SK-N-SH (cell line): ENCODE measurements at regions not wholly inside any gene's neighbourhood (a gene's known extent, or its start where the extent isn't known, plus 50 kb on each side); places are given as distances from the start of the nearest gene placed in this dataset.

ENCODE experiments used
- CTCF ChIA-PET: fragments of 300-600, 350-600 bp; formaldehyde crosslinking; extraction: SDS; loops from one replicate; lab custom pipeline; 2021; lab: Yijun Ruan, JAX
- POLR2A ChIA-PET: fragments of 350-600 bp; sonication (Branson Sonifier 250); formaldehyde crosslinking; extraction: SDS; loops from one replicate; lab custom pipeline; 2020; ENCODE audit warnings: antibody characterized with exemption, inconsistent platforms; lab: Yijun Ruan, JAX
- DNase-seq: peaks from one replicate; pipeline ENCODE4 v3.0.0; 2012
- H2AFZ ChIP-seq: fragments of 200-600 bp; sonication (generic); 2 replicates; pipeline ENCODE4 v1.8.1; 2016; ENCODE audit warnings: antibody characterized with exemption, mild to moderate bottlenecking, low read depth
- H3F3A ChIP-seq: fragments of 200-600 bp; sonication (generic); replicated peaks from 2 replicates; pipeline ENCODE3; 2016; ENCODE audit warnings: antibody characterized with exemption, mild to moderate bottlenecking; ENCODE audit not compliant: insufficient read depth
- H3K27ac ChIP-seq, 2 experiments: fragments of 200-500 bp in 1 of 2; fragments of 200-600 bp in 1 of 2; sonication (Bioruptor generic) in 1 of 2; sonication (generic), shearing (Covaris generic) in 1 of 2; 2 replicates each; pipeline versions ENCODE4 v1.5.1 to v1.6.1; 2014 to 2016; ENCODE audit warnings: low read depth in 2 of 2, inconsistent platforms in 1 of 2, low read length in 1 of 2, mild to moderate bottlenecking in 1 of 2, mixed read lengths in 1 of 2
- H3K27me3 ChIP-seq: fragments of 200-600 bp; sonication (generic), shearing (Covaris generic); 2 replicates; pipeline ENCODE4 v1.6.1; 2016; ENCODE audit warnings: mixed run types; ENCODE audit not compliant: insufficient read depth
- H3K36me3 ChIP-seq, 2 experiments: fragments of 200-500 bp in 1 of 2; fragments of 200-600 bp in 1 of 2; sonication (Bioruptor generic) in 1 of 2; sonication (generic) in 1 of 2; replicated peaks in 1 of 2; 2 replicates each; pipeline versions ENCODE3 to v1.5.1; 2014 to 2016; ENCODE audit warnings: low read length in 1 of 2, mild to moderate bottlenecking in 1 of 2; ENCODE audit not compliant: insufficient read depth in 2 of 2, control insufficient read depth in 1 of 2
- H3K4me1 ChIP-seq, 2 experiments: fragments of 200-500 bp in 1 of 2; fragments of 200-600 bp in 1 of 2; sonication (Bioruptor generic) in 1 of 2; sonication (generic), shearing (Covaris generic) in 1 of 2; 2 replicates each; pipeline versions ENCODE4 v1.5.1 to v1.6.1; 2014 to 2016; ENCODE audit warnings: low read depth in 1 of 2, low read length in 1 of 2, mixed run types in 1 of 2; ENCODE audit not compliant: insufficient read depth in 2 of 2, control insufficient read depth in 1 of 2
- H3K4me2 ChIP-seq: fragments of 200-600 bp; sonication (generic), shearing (Covaris generic); 2 replicates; pipeline ENCODE4 v1.6.1; 2017; ENCODE audit warnings: mixed run types
- H3K4me3 ChIP-seq, 2 experiments: fragments of 200-500 bp in 1 of 2; fragments of 200-600 bp in 1 of 2; sonication (Bioruptor generic) in 1 of 2; sonication (generic), shearing (Covaris generic) in 1 of 2; 2 replicates each; pipeline versions ENCODE4 v1.5.1 to v1.8.1; 2014 to 2016; ENCODE audit warnings: low read depth in 2 of 2, inconsistent platforms in 1 of 2, low read length in 1 of 2, mild to moderate bottlenecking in 1 of 2, mixed read lengths in 1 of 2, moderate library complexity in 1 of 2
- H3K79me2 ChIP-seq: fragments of 200-600 bp; sonication (generic); 2 replicates; pipeline ENCODE4 v1.8.1; 2017; ENCODE audit warnings: mild to moderate bottlenecking; ENCODE audit not compliant: insufficient read depth
- H3K9ac ChIP-seq: fragments of 200-600 bp; sonication (generic); 2 replicates; pipeline ENCODE4 v1.6.1; 2017; ENCODE audit warnings: mixed run types
- H3K9me2 ChIP-seq: fragments of 200-600 bp; sonication (generic); 2 replicates; pipeline ENCODE4 v1.6.1; 2017; ENCODE audit warnings: mixed run types
- H3K9me3 ChIP-seq: fragments of 200-600 bp; sonication (generic); 2 replicates; pipeline ENCODE4 v1.6.1; 2017; ENCODE audit warnings: mixed run types, mild to moderate bottlenecking, moderate library complexity
- H4K20me1 ChIP-seq: fragments of 200-600 bp; sonication (generic); 2 replicates; pipeline ENCODE4 v1.6.1; 2017; ENCODE audit warnings: mild to moderate bottlenecking, mixed run types; ENCODE audit not compliant: insufficient read depth
- ELF1 ChIP-seq: IDR thresholded peaks from 2 replicates; pipeline ENCODE4 v1.4.0; 2012
- EZH2phosphoT487 ChIP-seq: fragments of 200-600 bp; sonication (generic); IDR thresholded peaks from 2 replicates; pipeline ENCODE4 v1.6.1; 2017; ENCODE audit warnings: low read depth, mixed run types, mild to moderate bottlenecking, antibody characterized with exemption, moderate library complexity, borderline replicate concordance
- FOSL2 ChIP-seq: IDR thresholded peaks from 2 replicates; pipeline ENCODE4 v1.4.0; 2012; ENCODE audit warnings: low read depth, mild to moderate bottlenecking, moderate library complexity, borderline replicate concordance
- FOXJ3 ChIP-seq: sonication (generic); formaldehyde crosslinking; IDR thresholded peaks from 2 replicates; pipeline ENCODE4 v1.5.1; 2020; ENCODE audit warnings: mild to moderate bottlenecking, missing genetic modification reagents
- JUND ChIP-seq: IDR thresholded peaks from 2 replicates; pipeline ENCODE4 v1.4.0; 2012
- MAX ChIP-seq: IDR thresholded peaks from 2 replicates; pipeline ENCODE4 v1.4.0; 2012; ENCODE audit warnings: low read depth
- MEF2A ChIP-seq: IDR thresholded peaks from 2 replicates; pipeline ENCODE4 v1.4.0; 2012; ENCODE audit warnings: low read depth, borderline replicate concordance
- RAD21 ChIP-seq: IDR thresholded peaks from 2 replicates; pipeline ENCODE4 v1.6.1; 2012; ENCODE audit warnings: mild to moderate bottlenecking, low read length
- RCOR1 ChIP-seq: fragments of 150-350 bp; IDR thresholded peaks from 2 replicates; pipeline ENCODE4 v1.6.1; 2017; ENCODE audit warnings: antibody characterized with exemption, low read length
- RFX5 ChIP-seq: IDR thresholded peaks from 2 replicates; pipeline ENCODE4 v1.6.1; 2012; ENCODE audit warnings: mild to moderate bottlenecking, improper control_type of control experiment, low read length
- SIN3A ChIP-seq: IDR thresholded peaks from 2 replicates; pipeline ENCODE4 v1.6.1; 2012; ENCODE audit warnings: low read depth, mild to moderate bottlenecking, low read length, moderate library complexity, borderline replicate concordance
- TAF1 ChIP-seq: IDR thresholded peaks from 2 replicates; pipeline ENCODE4 v1.6.1; 2012; ENCODE audit warnings: low read depth, mild to moderate bottlenecking, low read length, moderate library complexity, borderline replicate concordance
- USF2 ChIP-seq: fragments of 150-350 bp; IDR thresholded peaks from 2 replicates; pipeline ENCODE4 v1.6.1; 2017; ENCODE audit warnings: antibody characterized with exemption, low read length, low read depth, borderline replicate concordance
- YY1 ChIP-seq: IDR thresholded peaks from 2 replicates; pipeline ENCODE4 v1.4.0; 2012; ENCODE audit warnings: low read depth, mild to moderate bottlenecking
- WGBS: methylation state at CpG from one replicate; pipeline ENCODE4 v1.1.6; 2017; ENCODE audit warnings: low lambda C conversion rate; 5-methylcytosine and 5-hydroxymethylcytosine counted together
- TF ChIP-seq, protein P1 (sequence below): fragments of 150-350 bp; IDR thresholded peaks from 2 replicates; pipeline ENCODE4 v1.6.1; 2016; ENCODE audit warnings: mild to moderate bottlenecking, low read depth, low read length
- TF ChIP-seq, protein P2 (sequence below): IDR thresholded peaks from 2 replicates; pipeline ENCODE4 v1.4.0; 2012; ENCODE audit warnings: low read depth, borderline replicate concordance
- TF ChIP-seq, protein P3 (sequence below): IDR thresholded peaks from 2 replicates; pipeline ENCODE4 v1.4.0; 2012; ENCODE audit warnings: low read depth, borderline replicate concordance

DNA sequence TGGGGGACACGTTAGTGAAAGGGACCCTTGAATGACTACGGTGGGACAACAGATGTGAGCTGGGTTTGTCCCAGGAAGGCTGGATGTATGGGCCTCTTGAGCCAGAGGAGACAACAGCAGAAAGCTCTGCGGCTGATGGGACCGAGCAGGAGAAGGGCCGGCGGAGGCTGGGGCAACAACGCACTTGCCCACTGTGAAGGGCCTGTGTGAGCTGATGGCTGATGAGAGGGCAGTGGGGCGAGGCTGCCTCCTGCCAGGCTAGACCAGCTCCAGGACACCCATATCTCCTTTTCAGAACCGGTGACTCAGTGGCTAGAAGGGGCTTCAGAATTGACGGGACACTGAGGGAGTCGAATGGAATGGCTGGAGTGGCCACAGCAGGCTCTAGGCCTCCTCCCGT lies 250.1 kb downstream of the SEC14L1 start:
- POLR2A ChIA-PET, result interaction anchor here (1.0 to 4.3 kb wide), 4 partner anchors 10 to 39 kb away, joined by 3 to 44 read pairs (median 3); no protein-coding TSS in a partner anchor
- CTCF ChIA-PET, result interaction anchor here (2.9 to 8.9 kb wide), 5 partner anchors 9 to 104 kb away, joined by 14 to 82 read pairs (median 20); no protein-coding TSS in a partner anchor
- H3K4me2 ChIP-seq, result peak overlapping the region; percentile 70; the same call in 1 of the 2 replicates

More for the DNA sequence above, 250.1 kb downstream of the SEC14L1 start:
- H3K9me3 ChIP-seq, result no peaks in the 10 kb centered on the region
- no peak for DNase-seq
- H3K36me3 ChIP-seq, result no peaks in the 10 kb centered on the region
- no peaks in the 10 kb centered on the region for H3K27me3 ChIP-seq
- no peak overlapping the region for H3K9ac ChIP-seq
- no peak for TF ChIP-seq EZH2phosphoT487
- TF ChIP-seq, protein P1, sequence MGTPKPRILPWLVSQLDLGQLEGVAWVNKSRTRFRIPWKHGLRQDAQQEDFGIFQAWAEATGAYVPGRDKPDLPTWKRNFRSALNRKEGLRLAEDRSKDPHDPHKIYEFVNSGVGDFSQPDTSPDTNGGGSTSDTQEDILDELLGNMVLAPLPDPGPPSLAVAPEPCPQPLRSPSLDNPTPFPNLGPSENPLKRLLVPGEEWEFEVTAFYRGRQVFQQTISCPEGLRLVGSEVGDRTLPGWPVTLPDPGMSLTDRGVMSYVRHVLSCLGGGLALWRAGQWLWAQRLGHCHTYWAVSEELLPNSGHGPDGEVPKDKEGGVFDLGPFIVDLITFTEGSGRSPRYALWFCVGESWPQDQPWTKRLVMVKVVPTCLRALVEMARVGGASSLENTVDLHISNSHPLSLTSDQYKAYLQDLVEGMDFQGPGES, result no peak
- no peak for TF ChIP-seq RCOR1
- no peak for TF ChIP-seq TAF1
- no peak for TF ChIP-seq MEF2A
- no peak for TF ChIP-seq FOXJ3 (CRISPR knock-in tag)
- no peak for TF ChIP-seq USF2
- TF ChIP-seq RAD21, result no peak
- no peak for TF ChIP-seq YY1
- TF ChIP-seq SIN3A, result no peak
- no peak for TF ChIP-seq MAX
- TF ChIP-seq ELF1, result no peak
- TF ChIP-seq, protein P2, sequence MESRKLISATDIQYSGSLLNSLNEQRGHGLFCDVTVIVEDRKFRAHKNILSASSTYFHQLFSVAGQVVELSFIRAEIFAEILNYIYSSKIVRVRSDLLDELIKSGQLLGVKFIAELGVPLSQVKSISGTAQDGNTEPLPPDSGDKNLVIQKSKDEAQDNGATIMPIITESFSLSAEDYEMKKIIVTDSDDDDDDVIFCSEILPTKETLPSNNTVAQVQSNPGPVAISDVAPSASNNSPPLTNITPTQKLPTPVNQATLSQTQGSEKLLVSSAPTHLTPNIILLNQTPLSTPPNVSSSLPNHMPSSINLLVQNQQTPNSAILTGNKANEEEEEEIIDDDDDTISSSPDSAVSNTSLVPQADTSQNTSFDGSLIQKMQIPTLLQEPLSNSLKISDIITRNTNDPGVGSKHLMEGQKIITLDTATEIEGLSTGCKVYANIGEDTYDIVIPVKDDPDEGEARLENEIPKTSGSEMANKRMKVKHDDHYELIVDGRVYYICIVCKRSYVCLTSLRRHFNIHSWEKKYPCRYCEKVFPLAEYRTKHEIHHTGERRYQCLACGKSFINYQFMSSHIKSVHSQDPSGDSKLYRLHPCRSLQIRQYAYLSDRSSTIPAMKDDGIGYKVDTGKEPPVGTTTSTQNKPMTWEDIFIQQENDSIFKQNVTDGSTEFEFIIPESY, result no peak
- TF ChIP-seq, protein P3, sequence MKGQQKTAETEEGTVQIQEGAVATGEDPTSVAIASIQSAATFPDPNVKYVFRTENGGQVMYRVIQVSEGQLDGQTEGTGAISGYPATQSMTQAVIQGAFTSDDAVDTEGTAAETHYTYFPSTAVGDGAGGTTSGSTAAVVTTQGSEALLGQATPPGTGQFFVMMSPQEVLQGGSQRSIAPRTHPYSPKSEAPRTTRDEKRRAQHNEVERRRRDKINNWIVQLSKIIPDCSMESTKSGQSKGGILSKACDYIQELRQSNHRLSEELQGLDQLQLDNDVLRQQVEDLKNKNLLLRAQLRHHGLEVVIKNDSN, result no peak
- TF ChIP-seq JUND, result no peak
- no peak for TF ChIP-seq FOSL2
- TF ChIP-seq RFX5, result no peak
- H3K4me1 ChIP-seq, result peaks cover 60 to 85% of the 10 kb centered on the region in 2 experiments
- H3F3A ChIP-seq, result peaks cover 15% of the 10 kb centered on the region
- H3K9me2 ChIP-seq, result no peaks in the 10 kb centered on the region
- peaks cover 88% of the 10 kb centered on the region for H3K79me2 ChIP-seq
- H3K4me3 ChIP-seq, result no peak overlapping the region
- peak overlapping the region; percentile 73 to 83; a peak in 2 of 4 replicates for H3K27ac ChIP-seq
- H2AFZ ChIP-seq, result no peak overlapping the region
- H4K20me1 ChIP-seq, result peaks cover 5% of the 10 kb centered on the region; the same call in 1 of the 2 replicates
- WGBS, result 95% methylated on average over 12 of the region's 12 CpGs
